ENCODE measurements at regions not wholly inside any gene's neighbourhood (a gene's known extent, or its start where the extent isn't known, plus 50 kb on each side); places are given as distances from the start of the nearest gene placed in this dataset.

DNA sequence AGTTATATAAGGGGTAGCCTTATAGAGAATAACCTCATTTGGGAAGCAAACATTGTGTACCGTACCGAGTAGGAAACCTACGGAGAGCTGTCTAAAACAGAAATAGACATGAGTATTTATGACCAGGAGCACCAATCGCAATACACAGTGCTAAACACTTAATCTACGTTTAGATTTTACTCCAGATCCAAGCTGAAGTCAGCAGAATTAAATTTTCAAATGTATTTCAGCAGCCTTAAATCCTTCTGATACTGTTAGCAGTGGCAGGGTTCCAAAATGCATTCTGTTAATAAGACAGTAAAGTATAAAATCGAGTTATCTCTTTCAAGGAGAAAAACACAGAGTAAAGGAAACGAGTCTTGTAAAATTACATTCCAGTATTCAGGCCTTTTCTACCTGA is 118.1 kb upstream of the ZNF521 start:
- DNase-seq (ENCODE audit: low read depth, low spot score): no peak
- TF ChIP-seq FOSL1 (IDR thresholded peaks at IDR 0.05; ENCODE audit: low read depth) (no peak), ZNF274 (IDR thresholded peaks at IDR 0.05; ENCODE audit: low read depth, low read length) (no peak), ZFX (IDR thresholded peaks at IDR 0.05) (no peak), SIN3A (IDR thresholded peaks at IDR 0.05; ENCODE audit: low read depth) (no peak)
- TF ChIP-seq, protein P1, sequence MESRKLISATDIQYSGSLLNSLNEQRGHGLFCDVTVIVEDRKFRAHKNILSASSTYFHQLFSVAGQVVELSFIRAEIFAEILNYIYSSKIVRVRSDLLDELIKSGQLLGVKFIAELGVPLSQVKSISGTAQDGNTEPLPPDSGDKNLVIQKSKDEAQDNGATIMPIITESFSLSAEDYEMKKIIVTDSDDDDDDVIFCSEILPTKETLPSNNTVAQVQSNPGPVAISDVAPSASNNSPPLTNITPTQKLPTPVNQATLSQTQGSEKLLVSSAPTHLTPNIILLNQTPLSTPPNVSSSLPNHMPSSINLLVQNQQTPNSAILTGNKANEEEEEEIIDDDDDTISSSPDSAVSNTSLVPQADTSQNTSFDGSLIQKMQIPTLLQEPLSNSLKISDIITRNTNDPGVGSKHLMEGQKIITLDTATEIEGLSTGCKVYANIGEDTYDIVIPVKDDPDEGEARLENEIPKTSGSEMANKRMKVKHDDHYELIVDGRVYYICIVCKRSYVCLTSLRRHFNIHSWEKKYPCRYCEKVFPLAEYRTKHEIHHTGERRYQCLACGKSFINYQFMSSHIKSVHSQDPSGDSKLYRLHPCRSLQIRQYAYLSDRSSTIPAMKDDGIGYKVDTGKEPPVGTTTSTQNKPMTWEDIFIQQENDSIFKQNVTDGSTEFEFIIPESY (IDR thresholded peaks at IDR 0.05; ENCODE audit: extremely low read depth, insufficient replicate concordance, low read length): no peak
- H3K9me3 ChIP-seq (ENCODE audit: control insufficient read depth in 1 of 2, insufficient read depth in 1 of 2, low read depth in 1 of 2, low read length in 2 of 2): peaks cover 0 to 2% of the 10 kb centered on the region in 2 experiments; a peak in 1 of 4 replicates
- POLR2A ChIA-PET: no interaction called here
- no peaks in the 10 kb centered on the region for H3K79me2 ChIP-seq (ENCODE audit: insufficient read depth, low read length)
- H3K27ac ChIP-seq (ENCODE audit: low read depth, low read length): no peak overlapping the region
- no peak overlapping the region for H3K4me3 ChIP-seq (replicated peaks in 1 of 2; ENCODE audit: low read depth in 1 of 2, low read length in 2 of 2)
- no peak for ATAC-seq
- no peak overlapping the region for H3K4me2 ChIP-seq (ENCODE audit: low read length)
- H3K27me3 ChIP-seq (ENCODE audit: insufficient read depth, low read length): no peaks in the 10 kb centered on the region
- no peak overlapping the region for H2AFZ ChIP-seq (ENCODE audit: low read depth, low read length, poor library complexity, severe bottlenecking)
- no TSS peak for BruUV-seq (replicated peaks)
- H4K20me1 ChIP-seq (ENCODE audit: insufficient read depth): no peaks in the 10 kb centered on the region
- H3K4me1 ChIP-seq (ENCODE audit: control insufficient read depth in 1 of 2, insufficient read depth in 2 of 2, low read length in 2 of 2): no peaks in the 10 kb centered on the region
- RAD21 ChIA-PET (ENCODE audit: low non-redundant PET in 1 of 2, low total read pairs in 2 of 2, uncharacterized antibody in 2 of 2, unreplicated experiment in 2 of 2): no interaction called here
- H3K9me2 ChIP-seq (ENCODE audit: insufficient read depth): no peaks in the 10 kb centered on the region
- H3K9ac ChIP-seq (ENCODE audit: low read length): no peak overlapping the region
- H3K36me3 ChIP-seq (ENCODE audit: control insufficient read depth in 1 of 2, insufficient read depth in 2 of 2, low read length in 2 of 2): no peaks in the 10 kb centered on the region
- CTCF ChIA-PET: no interaction called here
- intact Hi-C loops (cut with micrococcal nuclease): no loop called here

DNA sequence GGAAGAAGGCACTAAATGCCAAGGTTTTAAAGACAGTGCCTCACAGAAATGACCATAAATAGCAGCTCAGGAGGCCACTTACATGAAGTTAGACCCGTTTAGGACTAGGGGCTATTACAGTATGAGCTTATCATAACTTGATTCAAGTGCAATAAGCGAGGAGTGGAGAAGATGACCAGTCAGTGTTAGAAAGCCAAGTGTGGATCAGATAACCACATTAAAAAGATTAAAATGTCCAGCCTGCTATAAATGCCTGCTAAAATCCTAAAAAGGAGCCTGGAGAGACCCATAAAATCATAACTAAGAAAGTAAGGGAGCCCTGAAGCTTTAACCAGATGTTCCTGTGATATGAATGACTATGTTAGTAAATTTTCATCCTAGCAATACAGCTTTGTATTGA is 117.5 kb upstream of the ZNF521 start:
- BruUV-seq (replicated peaks): no TSS peak
- no peak overlapping the region for H3K27ac ChIP-seq (ENCODE audit: low read depth, low read length)
- intact Hi-C loops (cut with micrococcal nuclease): no loop called here
- DNase-seq (ENCODE audit: low read depth, low spot score) (no peak), ATAC-seq (no peak)
- H3K4me1 ChIP-seq (ENCODE audit: control insufficient read depth in 1 of 2, insufficient read depth in 2 of 2, low read length in 2 of 2): no peaks in the 10 kb centered on the region
- POLR2A ChIA-PET: no interaction called here
- peaks cover 0 to 2% of the 10 kb centered on the region in 2 experiments; a peak in 1 of 4 replicates for H3K9me3 ChIP-seq (ENCODE audit: control insufficient read depth in 1 of 2, insufficient read depth in 1 of 2, low read depth in 1 of 2, low read length in 2 of 2)
- no peaks in the 10 kb centered on the region for H4K20me1 ChIP-seq (ENCODE audit: insufficient read depth)
- H3K4me2 ChIP-seq (ENCODE audit: low read length): no peak overlapping the region
- no peaks in the 10 kb centered on the region for H3K9me2 ChIP-seq (ENCODE audit: insufficient read depth)
- TF ChIP-seq POLR2AphosphoS5 (IDR thresholded peaks at IDR 0.05; ENCODE audit: low read depth, low read length) (no peak), EZH2phosphoT487 (IDR thresholded peaks at IDR 0.05; ENCODE audit: borderline replicate concordance) (no peak), EGR1 (IDR thresholded peaks at IDR 0.05; ENCODE audit: low read depth) (no peak), ZFX (IDR thresholded peaks at IDR 0.05) (no peak), SP1 (IDR thresholded peaks at IDR 0.05; ENCODE audit: low read depth) (no peak), POLR2A (IDR thresholded peaks at IDR 0.05; ENCODE audit: borderline replicate concordance, extremely low read depth, insufficient read depth, insufficient read length) (no peak), ZNF274 (IDR thresholded peaks at IDR 0.05; ENCODE audit: low read depth, low read length) (no peak)
- TF ChIP-seq, protein P2, sequence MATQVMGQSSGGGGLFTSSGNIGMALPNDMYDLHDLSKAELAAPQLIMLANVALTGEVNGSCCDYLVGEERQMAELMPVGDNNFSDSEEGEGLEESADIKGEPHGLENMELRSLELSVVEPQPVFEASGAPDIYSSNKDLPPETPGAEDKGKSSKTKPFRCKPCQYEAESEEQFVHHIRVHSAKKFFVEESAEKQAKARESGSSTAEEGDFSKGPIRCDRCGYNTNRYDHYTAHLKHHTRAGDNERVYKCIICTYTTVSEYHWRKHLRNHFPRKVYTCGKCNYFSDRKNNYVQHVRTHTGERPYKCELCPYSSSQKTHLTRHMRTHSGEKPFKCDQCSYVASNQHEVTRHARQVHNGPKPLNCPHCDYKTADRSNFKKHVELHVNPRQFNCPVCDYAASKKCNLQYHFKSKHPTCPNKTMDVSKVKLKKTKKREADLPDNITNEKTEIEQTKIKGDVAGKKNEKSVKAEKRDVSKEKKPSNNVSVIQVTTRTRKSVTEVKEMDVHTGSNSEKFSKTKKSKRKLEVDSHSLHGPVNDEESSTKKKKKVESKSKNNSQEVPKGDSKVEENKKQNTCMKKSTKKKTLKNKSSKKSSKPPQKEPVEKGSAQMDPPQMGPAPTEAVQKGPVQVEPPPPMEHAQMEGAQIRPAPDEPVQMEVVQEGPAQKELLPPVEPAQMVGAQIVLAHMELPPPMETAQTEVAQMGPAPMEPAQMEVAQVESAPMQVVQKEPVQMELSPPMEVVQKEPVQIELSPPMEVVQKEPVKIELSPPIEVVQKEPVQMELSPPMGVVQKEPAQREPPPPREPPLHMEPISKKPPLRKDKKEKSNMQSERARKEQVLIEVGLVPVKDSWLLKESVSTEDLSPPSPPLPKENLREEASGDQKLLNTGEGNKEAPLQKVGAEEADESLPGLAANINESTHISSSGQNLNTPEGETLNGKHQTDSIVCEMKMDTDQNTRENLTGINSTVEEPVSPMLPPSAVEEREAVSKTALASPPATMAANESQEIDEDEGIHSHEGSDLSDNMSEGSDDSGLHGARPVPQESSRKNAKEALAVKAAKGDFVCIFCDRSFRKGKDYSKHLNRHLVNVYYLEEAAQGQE (IDR thresholded peaks at IDR 0.05; ENCODE audit: low read depth): no peak
- TF ChIP-seq, protein P1 (IDR thresholded peaks at IDR 0.05; ENCODE audit: extremely low read depth, insufficient replicate concordance, low read length): no peak
- H3K9ac ChIP-seq (ENCODE audit: low read length): no peak overlapping the region
- H3K27me3 ChIP-seq (ENCODE audit: insufficient read depth, low read length): no peaks in the 10 kb centered on the region
- CTCF ChIA-PET: no interaction called here
- no peak overlapping the region for H2AFZ ChIP-seq (ENCODE audit: low read depth, low read length, poor library complexity, severe bottlenecking)
- no peaks in the 10 kb centered on the region for H3K36me3 ChIP-seq (ENCODE audit: control insufficient read depth in 1 of 2, insufficient read depth in 2 of 2, low read length in 2 of 2)
- H3K79me2 ChIP-seq (ENCODE audit: insufficient read depth, low read length): no peaks in the 10 kb centered on the region
- RAD21 ChIA-PET (ENCODE audit: low non-redundant PET in 1 of 2, low total read pairs in 2 of 2, uncharacterized antibody in 2 of 2, unreplicated experiment in 2 of 2): no interaction called here
- H3K4me3 ChIP-seq (replicated peaks in 1 of 2; ENCODE audit: low read depth in 1 of 2, low read length in 2 of 2): no peak overlapping the region

Measured in HCT116 (cell line).